Pancreas (tissue), 10 donors: ENCODE measurements at regions not wholly inside any gene's neighbourhood (a gene's known extent, or its start where the extent isn't known, plus 50 kb on each side); places are given as distances from the start of the nearest gene placed in this dataset.

Source experiments
- ATAC-seq, 4 donors: fragments of 200-7000 bp; cut with Tn5 transposase; one replicate each; pipeline versions ENCODE4 v1.8.0 to v1.9.1; 2020; ENCODE audit warnings: mild to moderate bottlenecking in 4 of 4, moderate library complexity in 4 of 4
- DNase-seq, 6 donors: peaks; one replicate each; pipeline ENCODE4 v3.0.0-alpha.2; 2020
- FAIRE-seq: peaks from 2 replicates; lab custom pipeline; 2012; peaks lifted over from hg19 to GRCh38; lab: Jason Lieb, UNC
- H3K27ac ChIP-seq, 4 donors: fragments of 200-600 bp; sonication (generic); 1 replicate in 3 of 4; 2 replicates in 1 of 4; pipeline versions ENCODE4 v1.5.0 to v1.8.0; 2020
- H3K27me3 ChIP-seq, 4 donors: fragments of 200-600 bp; one replicate each; pipeline ENCODE4 v1.8.0; 2021
- H3K36me3 ChIP-seq, 3 donors: fragments of 200-600 bp; sonication (generic) in 1 of 3; one replicate each; pipeline versions ENCODE4 v1.5.0 to v1.8.0; 2020 to 2021
- H3K4me1 ChIP-seq, 3 donors: fragments of 200-600 bp; one replicate each; pipeline ENCODE4 v1.8.0; 2021
- H3K4me3 ChIP-seq, 4 donors: fragments of 200-600 bp; sonication (generic) in 2 of 4; one replicate each; pipeline versions ENCODE4 v1.5.0 to v1.8.0; 2020 to 2021
- H3K9me3 ChIP-seq, 4 donors: fragments of 200-600 bp; one replicate each; pipeline ENCODE4 v1.8.0; 2021
- WGBS, 2 donors: extraction: QIAGEN DNeasy Blood & Tissue Kit; methylation state at CpG; one replicate each; pipeline ENCODE4 v1.1.7; 2013; 5-methylcytosine and 5-hydroxymethylcytosine counted together
- intact Hi-C, 3 donors: fragments of 100-400 bp; cut with DNase I; formaldehyde crosslinking; loops; one replicate each; pipeline versions ENCODE4 v1.11.1 to v1.14.2; 2022
- TF ChIP-seq, protein P1 (sequence below), 4 donors: fragments of 200-600 bp; sonication (generic) in 3 of 4; IDR thresholded peaks; one replicate each; pipeline versions ENCODE4 v1.5.0 to v1.8.0; 2021; ENCODE audit warnings: antibody characterized with exemption in 4 of 4
- donor health status: healthy with polysubstance abuse.
- donor health status: DM: no; HTN: no; CAD: no; lungs with moderate emphysema.
- donor health status: DM: no; HTN: no; CAD: no.
- donor health status: control.
- donor health status: control.
- donor health status: Bipolar disorder and iron deficiency.
- donor health status: DM: yes; HTN: yes; CAD: no.
- donor health status: DM: no; HTN: no; CAD: no.
- donor health status: DM: no; HTN: no; CAD: no.
- donor health status: DM: yes; HTN: yes; CAD: no.

DNA sequence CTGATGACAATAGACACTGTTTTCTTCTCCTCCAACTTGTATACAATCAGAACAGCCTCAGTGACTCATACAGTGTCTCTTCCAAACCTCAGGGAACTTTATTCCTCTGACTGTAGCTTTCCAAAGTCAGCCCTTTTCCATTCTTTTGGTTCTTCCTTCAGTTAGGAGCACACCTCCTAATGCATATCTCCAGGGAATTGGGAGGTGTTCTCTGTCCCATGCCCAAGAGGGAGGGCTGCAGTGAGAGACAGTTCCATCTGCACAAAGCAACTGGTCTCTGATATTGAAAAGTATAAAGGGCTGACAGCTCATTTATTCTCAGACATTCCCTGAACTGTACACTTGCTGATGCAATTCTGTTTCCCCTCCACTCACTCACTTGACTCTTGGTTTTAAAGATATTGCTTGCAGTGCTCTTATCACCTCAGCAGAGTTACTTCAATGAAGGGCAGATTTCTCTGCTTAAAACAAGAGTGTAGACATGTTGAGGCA is 337.8 kb upstream of the TBC1D5 start:
- H3K9me3 ChIP-seq: no peaks in the 10 kb centered on the region
- H3K27ac ChIP-seq: no peak overlapping the region
- ATAC-seq (no peak), DNase-seq (no peak), FAIRE-seq (no peak)
- TF ChIP-seq, protein P1, sequence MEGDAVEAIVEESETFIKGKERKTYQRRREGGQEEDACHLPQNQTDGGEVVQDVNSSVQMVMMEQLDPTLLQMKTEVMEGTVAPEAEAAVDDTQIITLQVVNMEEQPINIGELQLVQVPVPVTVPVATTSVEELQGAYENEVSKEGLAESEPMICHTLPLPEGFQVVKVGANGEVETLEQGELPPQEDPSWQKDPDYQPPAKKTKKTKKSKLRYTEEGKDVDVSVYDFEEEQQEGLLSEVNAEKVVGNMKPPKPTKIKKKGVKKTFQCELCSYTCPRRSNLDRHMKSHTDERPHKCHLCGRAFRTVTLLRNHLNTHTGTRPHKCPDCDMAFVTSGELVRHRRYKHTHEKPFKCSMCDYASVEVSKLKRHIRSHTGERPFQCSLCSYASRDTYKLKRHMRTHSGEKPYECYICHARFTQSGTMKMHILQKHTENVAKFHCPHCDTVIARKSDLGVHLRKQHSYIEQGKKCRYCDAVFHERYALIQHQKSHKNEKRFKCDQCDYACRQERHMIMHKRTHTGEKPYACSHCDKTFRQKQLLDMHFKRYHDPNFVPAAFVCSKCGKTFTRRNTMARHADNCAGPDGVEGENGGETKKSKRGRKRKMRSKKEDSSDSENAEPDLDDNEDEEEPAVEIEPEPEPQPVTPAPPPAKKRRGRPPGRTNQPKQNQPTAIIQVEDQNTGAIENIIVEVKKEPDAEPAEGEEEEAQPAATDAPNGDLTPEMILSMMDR (IDR thresholded peaks at IDR 0.05): no peak
- intact Hi-C loops: no loop called here
- no peaks in the 10 kb centered on the region for H3K27me3 ChIP-seq
- H3K4me1 ChIP-seq: no peaks in the 10 kb centered on the region
- H3K36me3 ChIP-seq: no peaks in the 10 kb centered on the region
- H3K4me3 ChIP-seq: no peak overlapping the region

DNA sequence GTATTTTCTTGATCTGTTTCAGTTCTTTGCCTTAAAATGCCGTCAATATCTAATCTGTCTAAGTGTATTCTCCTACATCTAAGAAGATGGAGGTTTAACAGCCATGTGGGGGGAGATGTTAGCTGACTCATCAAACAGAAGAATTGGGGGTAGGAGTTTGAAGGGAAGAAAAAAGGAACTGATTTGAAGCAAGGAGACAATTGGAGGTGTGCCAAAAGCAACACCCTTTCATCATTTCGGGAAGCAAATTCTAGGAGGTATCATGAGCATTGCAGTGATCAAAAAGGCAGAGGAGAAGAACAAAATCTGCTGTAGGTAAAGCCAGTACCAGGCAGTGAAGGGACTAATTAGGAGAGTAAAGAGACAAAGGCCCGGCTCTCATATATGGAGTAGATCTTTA is 337.3 kb upstream of the TBC1D5 start:
- H3K4me1 ChIP-seq: no peaks in the 10 kb centered on the region
- no peak for DNase-seq
- no peaks in the 10 kb centered on the region for H3K27me3 ChIP-seq
- FAIRE-seq: no peak
- no peak overlapping the region for H3K4me3 ChIP-seq
- 81 to 85% methylated on average over 3 of the region's 3 CpGs for WGBS, 2 donors
- no peaks in the 10 kb centered on the region for H3K9me3 ChIP-seq
- no peak overlapping the region for H3K27ac ChIP-seq
- intact Hi-C loops: no loop called here
- TF ChIP-seq, protein P1 (IDR thresholded peaks at IDR 0.05): no peak
- H3K36me3 ChIP-seq: no peaks in the 10 kb centered on the region
- ATAC-seq: no peak

DNA sequence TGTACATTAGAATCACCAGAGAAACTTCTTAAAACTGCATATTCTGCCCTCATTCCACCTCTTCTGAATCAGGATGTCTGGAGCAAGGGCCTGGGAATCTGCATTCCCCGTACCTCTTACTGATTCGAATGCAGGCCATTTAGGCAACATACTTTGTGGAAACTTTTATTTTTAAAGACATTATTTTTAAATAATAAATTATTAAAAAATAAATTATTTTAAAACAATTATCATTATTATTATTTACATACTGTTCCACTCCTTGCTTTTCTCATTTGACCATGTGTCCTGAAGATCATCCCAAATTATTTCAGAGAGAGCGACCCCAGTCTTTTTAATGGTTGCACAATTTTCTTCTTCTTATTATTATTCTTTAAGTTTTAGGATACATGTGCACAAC is 336.6 kb upstream of the TBC1D5 start:
- Histone ChIP-seq H3K4me3 (no peak overlapping the region), H3K27me3 (no peaks in the 10 kb centered on the region), H3K36me3 (no peaks in the 10 kb centered on the region), H3K4me1 (no peaks in the 10 kb centered on the region), H3K27ac (no peak overlapping the region), H3K9me3 (no peaks in the 10 kb centered on the region)
- no peak for DNase-seq
- TF ChIP-seq, protein P1 (IDR thresholded peaks at IDR 0.05): no peak
- ATAC-seq: no peak
- intact Hi-C loops: no loop called here
- FAIRE-seq: no peak
- WGBS, 2 donors: 93 to 99% methylated on average over 3 of the region's 3 CpGs

DNA sequence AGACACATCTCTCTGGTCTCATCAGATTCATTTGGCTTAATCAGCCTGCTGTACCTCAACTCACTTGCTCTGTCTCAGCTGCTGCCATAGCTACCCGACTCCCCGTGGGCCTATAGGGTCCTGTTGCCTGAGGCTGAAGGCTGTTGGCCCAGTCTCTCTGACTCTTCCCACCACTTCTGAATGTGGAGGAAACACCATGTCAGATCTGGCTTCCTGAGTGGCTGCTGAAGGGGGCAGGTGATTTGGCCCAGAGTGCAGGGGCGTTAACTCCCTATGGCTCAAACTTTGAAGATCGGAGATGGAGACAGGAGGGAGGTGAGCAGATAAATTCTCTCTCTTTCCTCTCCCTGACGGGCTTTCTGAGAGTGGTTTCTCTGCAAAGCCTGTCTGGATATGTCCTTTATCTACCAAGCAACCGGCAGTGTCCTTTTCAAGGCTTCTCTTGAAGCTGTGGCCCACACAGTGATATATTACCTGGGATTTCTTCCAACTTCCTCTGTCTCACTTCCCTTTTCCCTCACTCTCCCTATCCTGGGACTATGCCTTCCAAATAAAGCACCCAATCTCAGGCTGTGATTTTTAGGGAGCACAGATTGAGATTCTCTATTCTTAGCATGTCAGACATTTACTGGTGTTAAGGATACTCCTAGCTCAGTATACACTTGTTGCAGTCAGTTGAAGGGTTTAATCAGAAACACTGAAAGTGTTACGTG is 334.9 kb upstream of the TBC1D5 start:
- no peaks in the 10 kb centered on the region for H3K4me1 ChIP-seq

DNA sequence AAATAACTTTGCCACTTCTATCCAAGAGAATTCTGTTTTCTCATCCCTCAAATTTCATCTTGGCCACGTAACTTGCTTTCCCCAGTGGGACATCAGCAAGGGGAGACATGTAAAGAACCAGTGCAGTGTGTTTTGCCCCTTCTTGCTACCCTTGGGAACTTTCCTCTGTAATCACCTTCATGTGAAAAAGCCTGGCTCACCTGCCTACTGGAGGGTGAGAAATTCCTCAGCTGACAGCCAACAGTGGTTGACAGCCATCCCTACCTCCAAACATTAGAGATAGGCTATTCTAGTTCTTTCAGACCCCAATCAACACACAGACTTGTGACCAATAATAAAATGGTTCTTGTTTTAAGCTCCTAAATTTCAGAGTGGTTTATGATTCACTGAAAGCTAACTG is 333.9 kb upstream of the TBC1D5 start:
- Histone ChIP-seq H3K4me3 (no peak overlapping the region), H3K4me1 (no peaks in the 10 kb centered on the region), H3K9me3 (no peaks in the 10 kb centered on the region), H3K36me3 (no peaks in the 10 kb centered on the region), H3K27ac (no peak overlapping the region), H3K27me3 (no peaks in the 10 kb centered on the region)
- no peak for FAIRE-seq
- WGBS, 2 donors: 83 to 85% methylated on average over 1 of the region's 1 CpG
- DNase-seq: no peak
- TF ChIP-seq, protein P1 (IDR thresholded peaks at IDR 0.05): no peak
- ATAC-seq: peak in 1 of 4 donors; percentile 60
- intact Hi-C loops: no loop called here

More for the DNA sequence above, 334.9 kb upstream of the TBC1D5 start:
- Histone ChIP-seq H3K9me3 (no peaks in the 10 kb centered on the region), H3K4me3 (no peak overlapping the region), H3K36me3 (no peaks in the 10 kb centered on the region), H3K27me3 (no peaks in the 10 kb centered on the region), H3K27ac (no peak overlapping the region)
- FAIRE-seq (no peak), ATAC-seq (no peak), DNase-seq (no peak)
- TF ChIP-seq, protein P1 (IDR thresholded peaks at IDR 0.05): no peak
- intact Hi-C loops: no loop called here
- 72 to 74% methylated on average over 7 of the region's 7 CpGs for WGBS, 2 donors
